ENCODE measurements at regions not wholly inside any gene's neighbourhood (a gene's known extent, or its start where the extent isn't known, plus 50 kb on each side); places are given as distances from the start of the nearest gene placed in this dataset.

DNA sequence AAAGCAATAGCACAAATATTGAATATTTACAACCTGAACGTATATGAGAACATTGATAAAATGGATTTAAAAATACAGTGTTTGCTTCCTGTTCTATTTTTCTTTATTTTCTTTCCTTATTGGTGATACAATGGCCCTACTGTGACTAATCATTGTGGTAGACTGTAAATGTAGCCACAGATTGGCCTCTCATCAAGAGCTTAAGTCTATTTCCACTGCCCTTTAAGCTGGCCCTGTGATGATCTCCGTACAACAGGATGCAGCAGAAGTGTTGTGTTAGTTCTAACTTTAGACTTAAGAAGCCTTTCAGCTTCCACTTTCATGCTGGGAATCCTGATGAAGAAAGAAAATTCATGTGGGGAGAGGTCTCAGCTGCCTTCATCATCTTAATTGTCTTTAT, 285.6 kb upstream of the B3GALT2 start:
- TF ChIP-seq, protein P1, sequence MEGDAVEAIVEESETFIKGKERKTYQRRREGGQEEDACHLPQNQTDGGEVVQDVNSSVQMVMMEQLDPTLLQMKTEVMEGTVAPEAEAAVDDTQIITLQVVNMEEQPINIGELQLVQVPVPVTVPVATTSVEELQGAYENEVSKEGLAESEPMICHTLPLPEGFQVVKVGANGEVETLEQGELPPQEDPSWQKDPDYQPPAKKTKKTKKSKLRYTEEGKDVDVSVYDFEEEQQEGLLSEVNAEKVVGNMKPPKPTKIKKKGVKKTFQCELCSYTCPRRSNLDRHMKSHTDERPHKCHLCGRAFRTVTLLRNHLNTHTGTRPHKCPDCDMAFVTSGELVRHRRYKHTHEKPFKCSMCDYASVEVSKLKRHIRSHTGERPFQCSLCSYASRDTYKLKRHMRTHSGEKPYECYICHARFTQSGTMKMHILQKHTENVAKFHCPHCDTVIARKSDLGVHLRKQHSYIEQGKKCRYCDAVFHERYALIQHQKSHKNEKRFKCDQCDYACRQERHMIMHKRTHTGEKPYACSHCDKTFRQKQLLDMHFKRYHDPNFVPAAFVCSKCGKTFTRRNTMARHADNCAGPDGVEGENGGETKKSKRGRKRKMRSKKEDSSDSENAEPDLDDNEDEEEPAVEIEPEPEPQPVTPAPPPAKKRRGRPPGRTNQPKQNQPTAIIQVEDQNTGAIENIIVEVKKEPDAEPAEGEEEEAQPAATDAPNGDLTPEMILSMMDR (IDR thresholded peaks at IDR 0.05; ENCODE audit: low read depth, low read length, poor library complexity, severe bottlenecking): no peak
- no peak for TF ChIP-seq EZH2phosphoT487 (IDR thresholded peaks at IDR 0.05; ENCODE audit: borderline replicate concordance, low read length)
